Lung (tissue), 11 donors: ENCODE measurements at regions not wholly inside any gene's neighbourhood (a gene's known extent, or its start where the extent isn't known, plus 50 kb on each side); places are given as distances from the start of the nearest gene placed in this dataset.

ENCODE experiments used
- ATAC-seq: fragments of 200-7000 bp; cut with Tn5 transposase; one replicate; pipeline ENCODE4 v1.9.1; 2020; ENCODE audit warnings: moderate number of reproducible peaks; ENCODE audit not compliant: insufficient read depth, low FRiP score
- DNase-seq, 3 donors: peaks; one replicate each; pipeline ENCODE4 v3.0.0-alpha.2; 2013 to 2017
- H3K27ac ChIP-seq, 2 donors: one replicate each; pipeline ENCODE4 v1.5.1; 2013; ENCODE audit warnings: mild to moderate bottlenecking in 2 of 2, moderate library complexity in 2 of 2, control low read depth in 1 of 2, inconsistent platforms in 1 of 2, low read depth in 1 of 2, low read length in 1 of 2
- H3K27me3 ChIP-seq, 3 donors: one replicate each; pipeline ENCODE4 v1.5.1; 2013; ENCODE audit warnings: low read length in 2 of 3; ENCODE audit not compliant: control insufficient read depth in 3 of 3, insufficient read depth in 3 of 3
- H3K36me3 ChIP-seq, 4 donors: one replicate each; pipeline ENCODE4 v1.5.1; 2013; ENCODE audit warnings: low read length in 4 of 4, mild to moderate bottlenecking in 1 of 4, moderate library complexity in 1 of 4; ENCODE audit not compliant: control insufficient read depth in 4 of 4, insufficient read depth in 4 of 4
- H3K4me1 ChIP-seq, 5 donors: one replicate each; pipeline ENCODE4 v1.5.1; 2013; ENCODE audit warnings: low read length in 5 of 5, mild to moderate bottlenecking in 2 of 5, moderate library complexity in 1 of 5; ENCODE audit not compliant: control insufficient read depth in 5 of 5, insufficient read depth in 5 of 5
- H3K4me3 ChIP-seq: one replicate; pipeline ENCODE4 v1.5.1; 2013; ENCODE audit warnings: mild to moderate bottlenecking, control low read depth, moderate library complexity
- H3K9ac ChIP-seq, 2 donors: one replicate each; pipeline ENCODE4 v1.5.1; 2013; ENCODE audit warnings: low read length in 2 of 2, control low read depth in 1 of 2; ENCODE audit not compliant: insufficient read depth in 1 of 2
- H3K9me3 ChIP-seq, 4 donors: one replicate each; pipeline ENCODE4 v1.5.1; 2013; ENCODE audit warnings: low read length in 3 of 4, mild to moderate bottlenecking in 1 of 4, moderate library complexity in 1 of 4; ENCODE audit not compliant: control insufficient read depth in 4 of 4, insufficient read depth in 3 of 4
- WGBS, 2 donors: extraction: QIAGEN DNeasy Blood & Tissue Kit; methylation state at CpG; one replicate each; pipeline ENCODE4 v1.1.7; 2013; 5-methylcytosine and 5-hydroxymethylcytosine counted together
- TF ChIP-seq, protein P1 (sequence below): IDR thresholded peaks from 2 replicates; pipeline ENCODE4 v1.5.1; 2012; ENCODE audit warnings: mild to moderate bottlenecking; ENCODE audit errors: control extremely low read depth, extremely low read depth
- donor health status: control.
- donor health status: control.
- donor health status: Bipolar disorder and iron deficiency.
- donor health status: healthy.
- donor health status: DM: yes; HTN: yes; CAD: no.

DNA sequence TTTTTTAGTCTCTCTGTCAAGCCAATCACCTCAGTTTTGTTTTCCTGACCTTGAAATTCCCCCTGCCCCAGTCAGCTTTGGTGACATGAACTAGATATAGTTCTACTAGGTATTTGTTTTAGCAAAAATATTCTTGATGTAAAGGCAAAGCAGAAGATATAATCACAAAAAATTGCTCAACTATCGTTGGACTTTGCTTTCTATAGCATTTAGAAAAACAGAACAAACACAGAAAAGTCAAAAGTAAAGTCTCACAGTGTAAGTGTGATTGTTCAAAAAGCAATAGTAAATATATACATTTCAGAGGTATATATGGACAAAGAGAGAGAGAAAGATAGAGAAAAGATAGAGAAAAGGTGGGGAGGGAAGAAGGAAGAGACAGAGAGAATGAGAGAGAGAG lies 305.9 kb downstream of the ADGRL2 start:
- no peaks in the 10 kb centered on the region for H3K27me3 ChIP-seq
- H3K4me3 ChIP-seq, result no peak overlapping the region
- no peaks in the 10 kb centered on the region for H3K36me3 ChIP-seq
- 73 to 88% methylated on average over 1 of the region's 1 CpG for WGBS, 2 donors
- peaks cover 0 to 14% (median 2%) of the 10 kb centered on the region in 5 donors for H3K4me1 ChIP-seq
- DNase-seq (no peak), ATAC-seq (no peak)
- no peak overlapping the region for H3K27ac ChIP-seq
- no peak overlapping the region for H3K9ac ChIP-seq
- TF ChIP-seq, protein P1, sequence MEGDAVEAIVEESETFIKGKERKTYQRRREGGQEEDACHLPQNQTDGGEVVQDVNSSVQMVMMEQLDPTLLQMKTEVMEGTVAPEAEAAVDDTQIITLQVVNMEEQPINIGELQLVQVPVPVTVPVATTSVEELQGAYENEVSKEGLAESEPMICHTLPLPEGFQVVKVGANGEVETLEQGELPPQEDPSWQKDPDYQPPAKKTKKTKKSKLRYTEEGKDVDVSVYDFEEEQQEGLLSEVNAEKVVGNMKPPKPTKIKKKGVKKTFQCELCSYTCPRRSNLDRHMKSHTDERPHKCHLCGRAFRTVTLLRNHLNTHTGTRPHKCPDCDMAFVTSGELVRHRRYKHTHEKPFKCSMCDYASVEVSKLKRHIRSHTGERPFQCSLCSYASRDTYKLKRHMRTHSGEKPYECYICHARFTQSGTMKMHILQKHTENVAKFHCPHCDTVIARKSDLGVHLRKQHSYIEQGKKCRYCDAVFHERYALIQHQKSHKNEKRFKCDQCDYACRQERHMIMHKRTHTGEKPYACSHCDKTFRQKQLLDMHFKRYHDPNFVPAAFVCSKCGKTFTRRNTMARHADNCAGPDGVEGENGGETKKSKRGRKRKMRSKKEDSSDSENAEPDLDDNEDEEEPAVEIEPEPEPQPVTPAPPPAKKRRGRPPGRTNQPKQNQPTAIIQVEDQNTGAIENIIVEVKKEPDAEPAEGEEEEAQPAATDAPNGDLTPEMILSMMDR, result no peak
- no peaks in the 10 kb centered on the region for H3K9me3 ChIP-seq

DNA sequence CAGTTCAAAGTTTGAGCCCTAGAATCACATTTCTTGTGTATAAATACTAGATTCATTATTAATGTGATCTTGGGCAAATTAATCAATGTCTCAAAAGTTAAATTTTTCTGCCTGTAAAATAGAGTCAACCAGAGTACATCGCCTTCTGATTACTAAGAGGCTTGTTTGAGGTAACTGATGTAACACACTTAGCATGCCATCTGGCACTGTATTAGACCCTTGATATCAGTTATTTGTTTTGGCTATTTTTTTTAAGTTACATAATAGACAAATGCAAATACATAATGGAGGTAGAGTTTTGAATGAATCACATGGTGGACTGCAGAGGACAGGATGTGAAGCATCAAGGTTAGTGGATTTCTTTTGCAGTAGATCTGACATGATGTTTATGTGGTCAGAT lies 298.4 kb downstream of the ADGRL2 start:
- H3K4me1 ChIP-seq, result no peaks in the 10 kb centered on the region
- DNase-seq (no peak), ATAC-seq (no peak)
- H3K27ac ChIP-seq, result no peak overlapping the region
- 81 to 85% methylated on average over 1 of the region's 1 CpG for WGBS, 2 donors
- H3K4me3 ChIP-seq, result no peak overlapping the region
- no peak overlapping the region for H3K9ac ChIP-seq
- H3K27me3 ChIP-seq, result no peaks in the 10 kb centered on the region
- no peaks in the 10 kb centered on the region for H3K9me3 ChIP-seq
- TF ChIP-seq, protein P1, result no peak
- no peaks in the 10 kb centered on the region for H3K36me3 ChIP-seq

DNA sequence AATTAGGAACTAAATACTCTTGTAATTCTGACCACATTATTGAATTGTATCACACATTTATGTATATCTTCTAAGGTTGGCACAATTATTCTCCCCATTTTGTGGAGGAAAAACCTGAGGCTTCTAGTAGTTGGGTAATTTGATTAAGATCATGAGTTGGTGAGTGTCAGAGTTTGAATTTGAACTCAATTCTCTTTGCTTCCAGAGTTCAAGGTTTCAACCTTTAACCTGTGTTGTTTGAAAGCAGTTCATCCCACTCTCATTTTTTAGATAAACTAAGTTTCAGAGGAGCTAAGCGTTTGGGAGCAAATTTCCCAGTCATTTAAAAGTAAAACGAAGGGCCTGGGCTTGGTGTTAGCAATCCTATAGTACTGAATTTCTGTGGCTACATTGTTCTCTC lies 293.4 kb downstream of the ADGRL2 start:
- H3K36me3 ChIP-seq, result no peaks in the 10 kb centered on the region
- TF ChIP-seq, protein P1, result no peak
- no peak overlapping the region for H3K9ac ChIP-seq
- H3K4me1 ChIP-seq, result no peaks in the 10 kb centered on the region
- 88 to 95% methylated on average over 2 of the region's 2 CpGs for WGBS, 2 donors
- H3K9me3 ChIP-seq, result no peaks in the 10 kb centered on the region
- DNase-seq (no peak), ATAC-seq (no peak)
- H3K4me3 ChIP-seq, result no peak overlapping the region
- no peak overlapping the region for H3K27ac ChIP-seq
- no peaks in the 10 kb centered on the region for H3K27me3 ChIP-seq

DNA sequence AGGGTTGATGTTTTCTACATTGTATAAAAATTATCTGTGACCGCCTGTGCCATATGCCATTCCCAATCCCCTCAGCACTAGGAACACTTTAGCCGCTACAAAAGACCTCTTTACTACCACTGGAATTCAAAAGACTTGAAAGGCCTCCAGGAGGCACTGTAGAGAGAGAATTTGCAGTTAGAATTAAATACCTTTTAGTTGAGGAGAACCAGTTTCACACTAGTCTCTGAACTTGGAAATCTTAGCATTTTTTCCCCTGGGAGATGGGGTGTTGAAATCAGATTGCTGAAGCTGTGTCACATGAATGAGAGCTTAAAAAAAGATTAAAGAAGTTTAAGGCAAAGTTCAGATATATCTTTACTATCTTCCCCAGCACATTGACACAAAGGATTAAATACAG lies 291.0 kb downstream of the ADGRL2 start:
- WGBS, 2 donors, result 70 to 87% methylated on average over 2 of the region's 2 CpGs
- no peaks in the 10 kb centered on the region for H3K9me3 ChIP-seq
- no peak overlapping the region for H3K4me3 ChIP-seq

More for the DNA sequence above, 291.0 kb downstream of the ADGRL2 start:
- no peaks in the 10 kb centered on the region for H3K36me3 ChIP-seq
- H3K27me3 ChIP-seq, result no peaks in the 10 kb centered on the region
- H3K27ac ChIP-seq, result no peak overlapping the region
- no peaks in the 10 kb centered on the region for H3K4me1 ChIP-seq
- DNase-seq (no peak), ATAC-seq (no peak)
- TF ChIP-seq, protein P1, result no peak
- H3K9ac ChIP-seq, result no peak overlapping the region
